ENCODE measurements at regions not wholly inside any gene's neighbourhood (a gene's known extent, or its start where the extent isn't known, plus 50 kb on each side); places are given as distances from the start of the nearest gene placed in this dataset.

GRCh38 chr6:170113141-170113540, 177.7 kb downstream of the DLL1 start:
- no peak for DNase-seq (ENCODE audit: low read depth)

- no peak for DNase-seq (ENCODE audit: low read depth)
Measured at GRCh38 chr6:170112583-170112860, 178.4 kb downstream of the DLL1 start.

GRCh38 chr6:170111816-170112582, 178.9 kb downstream of the DLL1 start:
- DNase-seq (ENCODE audit: low read depth), result no peak

- DNase-seq (ENCODE audit: low read depth), result no peak
Measured at GRCh38 chr6:170111141-170111664, 179.7 kb downstream of the DLL1 start.

- no peak for DNase-seq (ENCODE audit: low read depth)
Measured at GRCh38 chr6:170110201-170111140, 180.4 kb downstream of the DLL1 start.

- no peak for DNase-seq (ENCODE audit: low read depth)
Measured at GRCh38 chr6:170108890-170109587, 181.8 kb downstream of the DLL1 start.

- no peak for DNase-seq (ENCODE audit: low read depth)
Measured at GRCh38 chr6:170108456-170108855, 182.4 kb downstream of the DLL1 start.

GRCh38 chr6:170107606-170108222, 183.2 kb downstream of the DLL1 start:
- DNase-seq (ENCODE audit: low read depth), result no peak

GRCh38 chr6:170106906-170107525, 183.9 kb downstream of the DLL1 start:
- DNase-seq (ENCODE audit: low read depth), result no peak

GRCh38 chr6:170102582-170103481, 188.0 kb downstream of the DLL1 start:
- DNase-seq (ENCODE audit: low read depth), result no peak

GRCh38 chr6:170102038-170102437, 188.8 kb downstream of the DLL1 start:
- no peak for DNase-seq (ENCODE audit: low read depth)

- DNase-seq (ENCODE audit: low read depth), result no peak
Measured at GRCh38 chr6:170101281-170102035, 189.4 kb downstream of the DLL1 start.

- DNase-seq (ENCODE audit: low read depth), result no peak
Measured at GRCh38 chr6:170100046-170100445, 190.8 kb downstream of the DLL1 start.

GRCh38 chr6:170099387-170099786, 191.5 kb downstream of the DLL1 start:
- no peak for DNase-seq (ENCODE audit: low read depth)

- no peak for DNase-seq (ENCODE audit: low read depth)
Measured at GRCh38 chr6:170098428-170099170, 192.3 kb downstream of the DLL1 start.

GRCh38 chr6:170097505-170098427, 193.1 kb downstream of the DLL1 start:
- no peak for DNase-seq (ENCODE audit: low read depth)

- no peak for DNase-seq (ENCODE audit: low read depth)
Measured at GRCh38 chr6:170096803-170097504, 193.9 kb downstream of the DLL1 start.

All from stimulated activated CD4-positive, alpha-beta T cell treated with anti-CD3 and anti-CD28 coated beads, Interleukin-2, amount 100 ng/mL, for 4 hours (primary cell).